ENCODE measurements at regions not wholly inside any gene's neighbourhood (a gene's known extent, or its start where the extent isn't known, plus 50 kb on each side); places are given as distances from the start of the nearest gene placed in this dataset.

DNA sequence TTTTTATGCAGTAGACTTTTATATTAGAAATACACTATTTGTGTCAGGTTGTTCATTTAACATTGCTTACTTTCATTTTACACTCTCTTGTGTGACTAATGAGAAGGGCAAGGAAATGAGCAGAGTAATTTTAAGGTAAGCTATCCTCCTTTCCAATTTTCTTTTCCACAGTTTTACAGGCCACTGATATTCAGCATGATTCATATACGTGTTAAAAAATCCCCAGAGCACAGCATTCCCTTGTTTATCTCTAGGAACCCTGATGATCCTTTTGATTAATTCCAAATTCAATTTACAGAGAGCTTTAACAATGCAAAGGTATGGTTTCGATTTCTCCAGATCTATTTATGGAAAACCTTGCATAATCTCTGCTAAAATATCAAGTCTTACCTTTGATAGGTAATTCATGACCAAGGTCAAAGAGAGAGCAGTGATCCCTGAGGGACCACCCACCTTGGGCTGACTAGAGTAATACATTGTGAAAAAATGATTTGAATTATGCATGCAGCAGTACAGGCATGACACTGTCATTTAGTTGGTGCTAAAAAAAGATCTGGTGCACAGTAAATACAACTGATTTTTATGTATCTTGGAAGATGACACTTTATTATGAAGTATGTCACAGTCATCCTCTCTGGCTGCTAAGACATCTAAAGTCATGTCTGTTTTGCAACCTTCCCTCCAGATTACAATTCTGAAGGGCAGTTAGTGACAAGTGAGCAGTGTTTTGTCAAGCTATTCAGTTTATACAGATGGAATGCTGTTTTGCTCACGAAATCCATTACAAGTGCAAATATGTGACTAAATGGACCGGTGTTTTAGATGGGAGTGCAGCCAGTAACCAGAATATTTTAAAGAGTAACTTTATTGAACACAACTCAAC, 736.6 kb downstream of the EPHA7 start:
- TF ChIP-seq POLR2A (IDR thresholded peaks at IDR 0.05), result no peak
- no peak for TF ChIP-seq CTCF (IDR thresholded peaks at IDR 0.05)
